NCI-H226 (cell line): ENCODE measurements at regions not wholly inside any gene's neighbourhood (a gene's known extent, or its start where the extent isn't known, plus 50 kb on each side); places are given as distances from the start of the nearest gene placed in this dataset.
"Not testable (repeated sequence)": the region's sequence is repeated elsewhere in the genome, so short reads cannot be mapped to it uniquely, and the experiment has no call there.

ENCODE experiments used
- DNase-seq: peaks from one replicate; pipeline ENCODE4 v3.0.0-alpha.2; 2015

DNA sequence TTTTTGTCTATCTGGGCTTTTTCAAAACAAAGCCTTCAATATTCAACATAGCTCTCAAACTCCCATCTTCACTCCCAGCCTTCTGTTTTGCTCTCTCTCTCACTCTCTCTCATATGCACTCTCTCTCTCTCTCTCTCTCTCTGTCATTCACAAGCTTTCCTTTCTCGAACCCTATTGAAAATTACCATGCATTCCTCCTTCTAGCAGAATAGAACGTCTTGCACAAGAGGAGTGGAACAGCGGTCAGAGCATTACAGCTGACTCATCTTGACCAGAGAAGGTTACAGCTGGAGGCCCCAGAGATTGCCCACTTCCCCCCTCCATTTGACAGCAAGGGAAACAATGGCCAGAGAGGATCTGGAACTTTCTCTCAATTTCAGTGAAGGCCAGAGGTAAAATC is 51.0 kb upstream of the LIFR start:
- DNase-seq = peak; percentile 97

DNA sequence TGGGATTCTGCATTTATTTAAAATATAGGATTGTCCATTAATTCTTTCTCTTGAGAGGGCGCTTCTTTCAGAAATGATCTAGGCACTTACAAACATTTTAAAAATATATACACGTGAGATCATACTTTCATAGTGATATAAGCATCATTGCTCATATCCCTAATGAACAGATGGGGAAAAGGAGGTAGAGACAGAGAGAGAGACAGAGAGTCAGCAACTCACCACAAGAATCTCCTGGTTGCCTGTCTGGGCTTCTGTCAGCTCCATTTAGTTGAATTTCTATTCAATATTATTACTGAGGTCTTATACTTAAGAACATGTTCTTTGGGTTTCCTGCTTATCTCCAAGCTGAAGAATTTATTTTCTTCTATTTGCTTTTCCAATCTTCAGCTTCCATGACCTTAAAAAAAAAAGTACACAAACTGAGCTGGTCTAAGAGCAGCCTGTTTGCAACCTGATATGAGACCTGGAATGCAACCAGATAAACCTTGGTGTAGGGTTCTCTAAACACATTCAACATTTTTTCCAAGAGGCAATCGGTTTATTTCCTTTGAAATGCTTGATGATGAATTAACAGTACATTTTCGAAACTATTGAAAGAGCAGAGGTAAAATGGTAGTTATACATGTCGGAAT is 51.6 kb upstream of the LIFR start:
- DNase-seq = peak; percentile 84

DNA sequence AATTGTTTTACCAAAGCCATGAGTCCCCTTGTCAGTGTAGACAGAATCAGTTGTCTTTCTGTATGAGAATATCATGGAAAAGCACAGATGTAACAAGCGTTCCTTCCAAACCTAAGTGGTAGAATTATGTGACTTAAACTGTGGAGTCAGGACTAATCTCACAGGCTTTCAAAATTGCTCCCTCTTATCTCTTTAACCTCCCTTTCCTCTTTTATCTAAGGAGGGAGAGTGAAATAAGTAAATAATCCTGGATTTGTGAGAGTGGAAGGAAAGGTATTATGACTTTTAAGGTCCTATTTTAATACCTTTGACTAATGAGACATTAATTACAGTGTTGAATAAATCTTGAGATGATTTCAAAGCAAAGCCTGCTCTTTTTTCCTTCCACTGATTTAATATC is 52.4 kb upstream of the LIFR start:
- peak; percentile 31 for DNase-seq

DNA sequence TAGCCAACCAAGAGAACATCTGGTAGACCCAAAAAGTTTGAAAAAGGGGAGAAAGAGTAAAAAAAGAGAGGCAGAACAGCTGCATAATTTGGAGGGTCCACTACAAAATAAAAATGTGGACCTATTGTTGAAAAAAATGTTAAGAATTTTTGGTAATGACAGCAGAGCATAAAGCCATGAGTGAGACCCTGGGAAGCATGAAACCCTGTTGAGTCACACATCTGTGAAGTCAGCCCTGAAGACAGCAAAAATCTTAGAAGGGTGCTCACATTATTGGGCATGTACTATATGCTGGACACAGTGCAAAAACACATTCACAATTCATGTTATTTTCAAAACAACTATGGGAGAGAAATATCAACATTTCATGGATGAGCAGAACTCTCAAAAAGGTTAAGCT is 56.4 kb upstream of the LIFR start:
- no peak for DNase-seq

DNA sequence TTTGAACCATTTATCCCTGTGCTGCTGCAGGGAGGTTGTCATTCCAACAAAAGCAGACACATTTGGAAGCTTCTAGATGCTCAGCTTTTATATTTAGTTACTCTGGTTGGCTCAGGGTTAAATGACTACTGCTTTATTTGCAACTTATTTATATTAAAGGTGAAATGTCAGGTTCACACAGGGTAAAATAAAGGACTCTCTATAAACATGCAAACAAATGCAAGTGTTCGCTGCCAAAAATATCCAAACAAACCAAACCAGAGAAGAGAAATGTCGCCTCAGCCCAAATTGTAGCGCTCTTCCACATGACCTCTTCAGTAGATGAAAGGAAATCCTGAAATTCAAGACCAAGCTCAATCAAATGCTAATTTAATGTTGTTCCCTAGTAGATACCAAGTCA is 57.0 kb upstream of the LIFR start:
- no peak for DNase-seq

DNA sequence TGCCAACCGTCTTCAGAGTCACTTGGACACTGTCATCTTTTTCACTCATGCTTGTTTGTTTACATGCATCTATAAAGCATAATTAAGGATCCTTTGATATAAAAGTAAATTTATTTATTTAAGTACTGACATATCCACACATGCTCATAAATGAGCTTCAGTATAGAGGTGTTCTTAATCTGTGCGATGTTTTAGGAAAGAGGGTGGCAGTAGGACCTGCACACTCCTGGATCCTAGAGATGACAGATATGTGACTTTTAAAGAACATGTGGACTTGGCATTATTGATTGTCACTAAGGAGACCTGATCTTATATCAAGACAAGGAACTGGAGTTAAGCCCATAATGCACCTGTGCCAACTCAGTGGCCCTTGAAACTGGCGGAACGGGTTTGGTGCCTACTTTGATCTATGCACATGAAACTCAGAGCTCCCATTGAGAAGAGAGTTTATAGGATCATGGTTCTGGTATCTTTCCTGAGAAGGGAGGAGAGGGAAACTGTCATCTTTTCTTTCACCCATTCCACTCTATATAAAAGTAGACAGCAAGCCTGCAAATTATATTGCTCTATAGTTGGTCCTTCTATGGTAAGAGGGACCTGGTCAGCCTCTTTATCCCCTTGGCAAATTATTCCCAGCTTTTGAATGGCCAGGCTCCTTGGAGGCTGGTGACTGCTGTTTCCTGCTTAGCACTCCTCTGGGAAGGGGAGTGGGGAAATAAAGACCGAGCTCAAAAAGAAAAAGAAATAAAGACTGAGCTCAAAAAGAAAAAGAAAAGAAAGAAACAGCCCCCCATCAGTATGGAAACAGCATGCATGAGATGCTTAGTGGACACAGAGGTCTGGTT is 57.8 kb upstream of the LIFR start:
- DNase-seq = no peak

DNA sequence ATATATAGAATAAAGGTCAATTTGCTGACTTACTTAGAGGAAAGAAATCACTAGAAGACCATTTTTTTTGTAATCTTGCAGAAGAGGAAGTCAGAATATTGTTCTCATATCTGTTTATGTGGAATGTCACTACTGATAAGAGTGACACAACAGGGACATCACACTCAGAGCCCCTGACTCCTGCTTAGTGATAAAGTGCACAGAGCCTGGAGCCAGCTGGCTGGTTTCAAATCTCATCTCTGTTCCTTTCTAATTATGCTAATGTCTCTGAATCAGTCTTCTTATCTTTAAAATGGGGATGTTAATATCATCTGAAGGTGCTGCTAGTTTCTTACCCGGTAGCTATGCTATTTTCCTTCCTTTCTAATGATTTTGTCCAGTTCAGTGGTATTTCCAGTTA is 58.6 kb upstream of the LIFR start:
- DNase-seq = no peak

DNA sequence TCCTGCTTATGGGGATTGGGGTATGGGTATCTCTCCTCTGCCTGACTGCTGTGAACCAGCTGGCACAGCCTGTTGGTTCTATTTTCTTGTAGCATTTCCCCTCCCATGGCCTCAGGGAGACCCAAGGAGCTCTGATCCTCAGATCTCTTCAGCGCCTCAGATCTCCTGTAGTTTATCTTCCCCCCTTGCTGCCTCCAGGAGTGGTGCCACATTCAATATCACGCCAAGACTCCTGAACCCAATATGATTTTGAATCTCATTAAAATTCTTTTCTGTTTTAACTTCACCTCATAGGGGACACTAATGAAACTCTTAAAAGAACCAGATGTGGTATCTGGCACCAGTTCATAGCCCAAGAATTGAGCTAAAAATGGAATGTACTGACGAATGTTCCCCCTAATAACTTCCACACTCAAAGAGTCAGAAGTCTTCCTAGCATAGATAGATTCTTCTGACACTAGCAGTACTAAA is 59.6 kb upstream of the LIFR start:
- DNase-seq = no peak

DNA sequence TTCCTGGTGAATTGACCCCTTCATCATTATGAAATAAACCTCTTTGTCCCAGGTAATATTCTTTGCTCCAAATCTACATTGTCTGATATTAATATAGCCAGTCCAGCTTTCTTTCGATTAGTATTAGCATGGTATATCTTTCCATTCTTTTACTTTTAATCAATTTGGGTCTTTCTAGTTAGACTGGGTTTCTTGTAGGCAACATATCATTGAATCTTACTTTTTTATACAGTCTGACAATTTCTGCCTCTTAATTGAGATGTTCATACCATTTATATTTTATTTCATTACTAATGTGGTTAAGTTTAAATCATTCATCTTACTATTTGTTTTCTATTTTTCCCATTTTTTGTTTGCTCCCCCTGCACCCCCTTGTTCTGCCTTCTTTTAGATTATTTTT is 61.7 kb upstream of the LIFR start:
- DNase-seq = no peak

DNA sequence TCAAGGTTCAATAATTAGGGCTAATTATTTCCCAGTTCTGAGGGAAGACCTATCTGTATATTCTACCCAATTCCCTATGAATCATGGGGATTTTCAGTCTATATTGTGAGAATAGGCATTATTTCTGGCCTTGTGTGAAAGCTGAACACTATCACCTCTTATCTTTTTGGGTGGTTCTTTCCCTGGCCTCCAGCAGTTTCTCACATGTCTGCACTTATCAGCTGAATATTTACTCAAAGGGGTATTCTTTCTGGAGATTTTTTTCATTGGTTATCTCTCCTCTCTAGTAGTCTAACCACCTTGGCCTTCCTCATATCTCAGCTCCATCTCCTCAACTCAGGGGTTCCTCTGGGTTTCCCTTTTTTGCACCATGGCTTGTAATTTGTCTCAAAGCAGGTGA is 64.9 kb upstream of the LIFR start:
- peak; percentile 76 for DNase-seq

DNA sequence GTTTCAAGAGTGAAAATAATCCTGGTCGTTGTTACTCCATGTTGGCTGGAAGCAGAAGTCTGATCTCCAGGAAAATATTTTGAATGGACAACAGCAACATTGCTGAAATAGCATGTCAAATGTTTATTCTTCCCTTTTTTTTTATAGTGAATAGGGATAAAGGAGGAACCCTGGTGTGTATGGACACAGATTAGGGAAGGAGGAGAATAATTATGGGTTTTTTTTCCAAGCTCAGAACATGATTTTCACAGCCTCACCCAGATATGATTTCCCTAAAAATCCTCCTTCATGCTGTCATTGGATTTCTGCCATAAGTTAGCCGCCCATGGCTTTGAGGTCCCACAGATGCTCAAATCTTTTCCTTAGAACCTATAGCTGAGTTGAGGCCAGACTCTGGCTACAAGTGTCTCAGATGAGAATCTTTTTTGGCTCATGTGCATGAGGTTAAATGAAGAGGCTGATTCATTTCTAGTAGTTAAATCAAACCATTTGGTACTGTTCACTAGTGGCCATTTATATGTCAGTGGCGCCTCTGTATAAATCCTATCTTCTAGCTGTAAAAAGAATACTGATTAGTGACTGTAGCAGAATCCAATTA is 65.5 kb upstream of the LIFR start:
- DNase-seq = no peak

DNA sequence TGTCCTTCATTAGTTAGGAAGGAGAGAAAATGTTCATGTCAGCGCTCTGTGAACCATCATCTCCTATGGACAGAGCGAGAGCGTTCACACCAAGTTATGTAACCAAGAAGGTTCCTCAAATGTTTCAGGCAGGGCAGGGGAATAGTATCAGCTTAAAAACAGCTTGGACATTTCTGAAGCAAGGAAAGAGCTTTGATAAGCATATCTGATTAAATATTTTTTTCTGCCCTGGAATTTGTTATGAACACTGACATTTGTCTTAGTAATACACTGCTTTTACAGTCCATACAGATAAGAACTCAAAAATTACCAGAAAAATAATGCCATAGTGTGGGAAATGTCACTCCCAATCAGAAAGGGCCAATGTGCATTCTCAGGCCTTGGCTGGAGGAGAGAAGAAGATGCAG is 66.3 kb upstream of the LIFR start:
- DNase-seq = peak; percentile 76

DNA sequence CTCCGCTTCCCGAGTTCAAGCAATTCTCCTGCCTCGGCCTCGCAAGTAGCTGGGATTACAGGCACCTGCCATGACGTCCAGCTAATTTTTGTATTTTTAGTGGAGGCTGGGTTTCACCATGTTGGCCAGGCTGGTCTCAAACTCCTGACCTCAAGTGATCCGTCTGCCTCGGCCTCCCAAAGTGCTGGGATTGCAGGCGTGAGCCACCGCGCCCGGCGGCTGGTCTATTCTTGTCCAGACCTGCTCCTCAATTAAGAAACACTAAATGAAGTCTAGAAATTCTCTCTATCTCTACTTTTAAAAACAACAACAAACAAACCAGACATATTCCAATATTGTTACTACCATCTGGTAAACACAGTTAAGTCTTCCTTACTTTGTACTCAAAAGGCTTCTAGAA is 68.1 kb upstream of the LIFR start:
- not testable (repeated sequence) for DNase-seq

DNA sequence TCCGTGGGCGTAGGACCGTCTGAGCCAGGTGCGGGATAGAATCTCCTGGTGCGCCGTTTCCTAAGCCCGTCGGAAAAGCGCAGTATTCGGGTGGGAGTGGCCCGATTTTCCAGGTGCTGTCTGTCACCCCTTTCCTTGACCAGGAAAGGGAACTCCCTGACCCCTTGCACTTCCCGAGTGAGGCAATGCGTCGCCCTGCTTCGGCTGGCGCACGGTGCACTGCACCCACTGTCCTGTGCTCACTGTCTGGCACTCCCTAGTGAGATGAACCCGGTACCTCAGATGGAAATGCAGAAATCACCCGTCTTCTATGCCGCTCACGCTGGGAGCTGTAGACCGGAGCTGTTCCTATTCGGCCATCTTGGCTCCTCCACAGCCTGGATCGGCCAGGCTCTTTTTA is 74.9 kb upstream of the LIFR start:
- not testable (repeated sequence) for DNase-seq

DNA sequence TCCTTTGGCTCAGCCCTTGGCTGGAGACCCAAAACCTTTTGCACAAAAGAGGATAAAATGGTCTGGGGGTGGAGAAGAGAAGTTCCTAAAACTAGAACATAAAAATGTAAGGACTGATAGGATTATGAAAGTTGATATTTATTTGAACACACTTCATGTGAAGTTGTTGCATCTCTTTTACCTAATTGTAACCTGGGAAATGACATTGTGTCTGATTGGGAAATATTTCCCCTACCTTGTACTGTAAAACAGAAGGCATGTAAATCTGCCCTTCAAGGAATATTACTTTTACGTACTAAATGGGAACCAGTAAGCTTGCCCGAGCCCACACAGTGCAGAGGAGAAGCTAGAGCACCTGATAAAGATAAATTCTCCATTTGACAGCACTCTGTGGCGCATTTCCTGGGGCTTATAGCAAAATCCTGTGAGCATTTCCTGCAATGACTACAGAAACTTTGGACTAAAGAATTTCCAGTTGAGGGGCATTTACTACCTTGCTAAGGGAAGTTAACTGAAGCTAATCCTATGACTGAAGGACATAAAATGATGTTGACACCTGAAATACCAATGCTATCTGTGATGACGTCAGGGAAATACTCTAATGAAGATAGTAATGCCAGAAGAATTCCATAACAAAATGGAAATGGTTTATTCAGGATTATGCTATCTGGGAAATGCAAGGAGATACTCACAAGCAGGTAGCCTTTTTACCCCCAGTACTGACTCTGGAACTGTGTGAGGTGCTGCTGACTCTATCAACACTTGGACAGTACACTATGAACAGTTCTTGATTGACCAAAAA is 78.3 kb upstream of the LIFR start:
- DNase-seq = peak; percentile 96

DNA sequence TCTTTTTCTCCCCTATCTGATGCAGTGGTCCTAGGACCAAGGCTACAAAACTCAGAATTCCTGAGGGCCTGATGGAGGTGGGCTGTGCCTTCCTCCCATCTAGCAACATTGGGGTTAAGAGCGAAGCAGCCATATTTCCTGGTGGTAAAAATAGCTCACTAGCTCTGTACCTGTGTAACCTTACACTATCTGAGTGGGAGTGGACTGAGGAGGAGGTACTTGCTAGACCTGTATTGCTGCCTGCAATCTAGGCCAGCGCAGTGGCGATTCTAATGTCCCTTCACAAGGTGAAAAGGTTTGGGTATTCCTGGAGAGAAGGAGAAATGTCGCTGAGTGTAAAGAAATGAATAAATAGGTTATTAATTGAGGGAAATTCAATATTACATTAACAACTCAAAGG is 80.2 kb upstream of the LIFR start:
- DNase-seq = no peak

DNA sequence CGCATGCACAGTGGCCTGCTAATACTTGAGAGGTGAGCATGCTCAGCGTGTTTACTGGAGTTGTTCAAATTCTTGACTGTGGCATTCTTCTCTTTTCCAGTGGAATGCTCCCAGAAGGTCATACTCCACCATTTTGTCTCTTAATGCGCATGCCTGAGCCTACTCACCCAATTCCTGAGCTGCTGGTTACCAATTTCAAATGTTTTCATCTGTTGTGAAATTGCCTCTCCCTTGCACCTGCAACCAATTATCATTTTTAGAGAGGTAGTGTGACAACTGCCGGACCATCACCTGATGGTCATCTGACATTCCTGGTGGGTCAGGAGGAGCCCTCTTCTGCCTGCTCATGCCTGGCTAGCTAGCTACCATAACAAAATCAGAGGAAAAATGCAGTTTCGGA is 82.2 kb upstream of the LIFR start:
- DNase-seq = no peak

DNA sequence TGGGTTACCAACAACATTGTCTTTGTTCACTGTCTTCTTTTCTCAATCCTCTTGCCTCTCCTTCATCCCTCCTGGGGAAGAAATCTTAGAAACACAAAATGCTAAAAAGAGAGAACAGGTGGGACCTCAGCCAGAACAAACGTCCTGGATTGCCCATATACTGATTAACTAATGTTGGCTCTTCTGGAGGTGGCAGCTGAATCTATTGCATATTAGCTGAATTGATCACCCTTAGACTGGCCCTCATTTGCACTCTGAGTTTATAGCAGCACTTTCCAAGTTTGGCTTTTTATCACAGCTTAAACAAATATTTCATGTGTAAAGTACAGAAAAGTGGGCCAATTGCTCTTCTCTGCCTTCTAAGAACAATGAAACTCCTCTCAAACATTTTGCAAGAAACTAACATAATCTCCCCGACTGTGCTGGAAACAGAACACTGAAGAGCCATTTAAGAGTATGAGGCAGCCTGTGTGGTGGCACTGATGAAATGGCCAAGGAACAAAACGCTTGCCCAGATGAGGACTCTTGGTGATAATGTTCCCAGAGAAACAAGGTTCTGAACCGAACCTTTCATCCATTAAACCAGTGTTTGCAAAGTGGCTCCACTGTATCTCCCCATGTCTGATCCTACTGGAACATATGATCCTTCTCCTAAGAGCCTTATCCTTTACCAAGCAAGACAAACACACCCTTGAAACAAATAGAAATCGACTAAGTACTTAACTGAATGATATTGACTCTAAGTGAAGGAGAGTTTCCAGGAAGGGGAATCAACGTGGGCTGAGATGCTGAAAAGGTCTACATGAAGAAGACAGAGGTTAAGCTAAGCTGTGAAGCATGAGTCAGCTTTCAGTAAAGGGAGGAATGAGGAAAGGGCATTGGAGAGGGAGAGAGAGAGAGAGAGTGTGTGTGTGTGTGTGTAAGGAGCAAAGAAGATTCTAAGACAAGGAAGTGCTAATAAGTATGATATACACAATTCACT is 83.2 kb upstream of the LIFR start:
- peak; percentile 39 for DNase-seq

DNA sequence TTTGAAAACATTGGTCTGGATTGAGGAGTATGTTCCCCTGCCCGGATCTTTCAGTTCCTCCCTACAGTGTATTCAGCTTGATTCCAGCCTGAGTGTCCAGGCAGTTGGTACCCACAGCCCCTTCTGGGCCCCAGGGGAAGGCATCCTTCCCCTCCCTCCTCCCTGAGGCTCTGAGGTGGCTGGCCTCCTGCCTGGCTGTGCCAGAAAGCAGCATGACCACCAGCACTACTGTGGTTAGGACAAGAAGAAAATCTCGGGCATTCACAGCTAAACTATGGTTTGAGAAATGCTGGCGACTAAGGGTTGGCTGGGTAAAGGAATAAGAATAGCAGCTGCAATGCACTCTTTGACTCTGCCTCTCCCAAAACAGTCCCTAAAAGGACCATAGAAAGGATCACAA is 84.6 kb upstream of the LIFR start:
- DNase-seq = no peak

DNA sequence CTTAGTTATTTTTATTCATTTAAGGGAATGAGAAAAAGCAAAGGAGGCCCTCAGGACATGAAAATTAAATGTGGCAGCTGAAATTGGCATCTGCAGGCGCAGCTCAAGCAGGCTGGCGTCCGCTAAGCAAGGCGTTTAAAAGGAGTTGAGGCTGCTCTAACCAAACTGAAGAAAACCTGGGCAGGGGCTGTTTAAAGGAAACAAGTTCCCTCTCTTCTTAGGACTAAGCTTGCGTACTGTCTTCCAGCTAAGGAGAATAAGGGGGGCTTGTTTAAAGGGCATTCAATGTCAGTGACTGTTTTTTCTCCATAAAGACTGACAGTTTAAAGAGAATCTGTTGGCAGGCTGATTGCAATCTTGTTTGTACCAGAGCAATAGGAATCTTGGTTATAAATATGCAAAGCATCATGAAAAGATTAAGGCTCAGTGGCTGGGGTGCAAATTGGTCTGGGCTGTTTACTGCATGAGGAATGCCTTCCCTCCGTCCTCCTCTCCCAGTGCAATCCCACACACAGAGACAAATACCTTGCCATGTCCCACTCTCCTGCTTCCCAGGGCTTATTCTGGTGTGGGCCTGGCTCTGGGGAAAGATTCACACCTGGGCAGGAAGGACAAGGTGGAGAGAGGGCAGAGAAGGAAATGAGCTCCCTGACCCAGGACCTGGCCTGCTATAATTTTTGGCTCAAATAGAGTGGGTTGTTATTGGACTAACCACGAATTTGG is 85.9 kb upstream of the LIFR start:
- no peak for DNase-seq

DNA sequence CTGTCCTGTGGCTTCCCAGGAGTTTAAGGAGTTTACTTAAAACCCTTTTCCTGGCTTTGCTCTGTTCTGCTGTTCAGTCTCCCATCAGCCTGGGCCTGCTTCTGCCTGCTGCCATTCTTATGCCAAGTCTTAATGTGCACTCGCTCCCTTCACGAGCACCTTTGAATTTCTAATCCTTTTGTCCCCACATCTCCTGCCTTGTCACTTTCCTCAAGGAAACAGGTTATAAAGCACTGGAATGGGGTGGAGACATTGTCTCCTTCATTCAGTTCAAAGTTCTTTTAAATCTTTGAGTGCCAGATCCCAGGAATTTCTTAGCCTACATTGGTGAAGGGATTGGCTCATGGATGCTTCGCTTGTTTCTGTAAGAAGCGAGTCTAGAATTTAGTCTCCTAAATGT is 87.2 kb upstream of the LIFR start:
- no peak for DNase-seq
